Stimulated activated CD4-positive, alpha-beta T cell treated with anti-CD3 and anti-CD28 coated beads, Interleukin-1b, Interleukin-23, amount 100 ng/mL, for 4 hours (primary cell): ENCODE measurements at regions not wholly inside any gene's neighbourhood (a gene's known extent, or its start where the extent isn't known, plus 50 kb on each side); places are given as distances from the start of the nearest gene placed in this dataset.

ENCODE experiments used
- DNase-seq, 2 donors: peaks; one replicate each; pipeline ENCODE4 v3.0.0-alpha.2; 2020; ENCODE audit warnings: low read depth in 2 of 2

DNA sequence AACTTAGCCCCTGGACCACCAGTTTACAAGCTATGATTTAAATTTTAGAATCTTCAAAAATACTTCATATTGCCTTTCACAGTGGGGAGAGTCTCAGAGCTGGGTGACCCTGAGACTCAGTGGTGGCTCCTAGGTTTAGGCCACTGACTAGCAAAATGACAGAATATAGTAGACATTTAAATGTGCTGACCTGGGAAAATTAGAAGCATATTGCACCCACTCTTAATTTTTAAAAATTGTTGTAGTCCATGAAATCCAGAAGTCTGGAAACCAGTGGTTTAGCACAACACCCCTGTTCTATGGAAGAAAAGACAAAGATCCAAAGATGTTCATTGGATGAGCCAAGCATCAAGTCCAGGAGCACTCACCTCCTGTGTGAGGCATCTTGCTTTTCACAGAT is 75.0 kb upstream of the PAPPA start:
- DNase-seq: no peak

DNA sequence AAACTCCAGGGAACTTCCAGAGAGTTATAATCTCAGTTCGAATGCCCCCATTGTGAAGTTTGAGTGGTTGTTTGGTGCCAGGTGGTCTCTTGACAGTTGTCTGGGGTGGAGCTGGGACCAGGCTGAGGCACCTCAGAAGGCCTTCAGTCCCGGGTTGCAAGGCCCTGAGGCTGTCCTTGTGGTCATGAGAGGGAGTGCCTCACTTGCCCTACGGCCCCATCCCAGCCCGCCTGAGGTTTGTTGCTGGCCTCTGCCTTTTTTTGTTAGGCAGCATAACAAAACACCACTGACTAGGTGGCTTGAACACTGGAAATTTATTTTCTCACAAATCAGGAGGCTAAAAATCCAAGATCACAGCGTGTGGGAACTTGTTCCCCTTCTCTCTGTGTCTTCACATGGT is 73.0 kb upstream of the PAPPA start:
- no peak for DNase-seq

DNA sequence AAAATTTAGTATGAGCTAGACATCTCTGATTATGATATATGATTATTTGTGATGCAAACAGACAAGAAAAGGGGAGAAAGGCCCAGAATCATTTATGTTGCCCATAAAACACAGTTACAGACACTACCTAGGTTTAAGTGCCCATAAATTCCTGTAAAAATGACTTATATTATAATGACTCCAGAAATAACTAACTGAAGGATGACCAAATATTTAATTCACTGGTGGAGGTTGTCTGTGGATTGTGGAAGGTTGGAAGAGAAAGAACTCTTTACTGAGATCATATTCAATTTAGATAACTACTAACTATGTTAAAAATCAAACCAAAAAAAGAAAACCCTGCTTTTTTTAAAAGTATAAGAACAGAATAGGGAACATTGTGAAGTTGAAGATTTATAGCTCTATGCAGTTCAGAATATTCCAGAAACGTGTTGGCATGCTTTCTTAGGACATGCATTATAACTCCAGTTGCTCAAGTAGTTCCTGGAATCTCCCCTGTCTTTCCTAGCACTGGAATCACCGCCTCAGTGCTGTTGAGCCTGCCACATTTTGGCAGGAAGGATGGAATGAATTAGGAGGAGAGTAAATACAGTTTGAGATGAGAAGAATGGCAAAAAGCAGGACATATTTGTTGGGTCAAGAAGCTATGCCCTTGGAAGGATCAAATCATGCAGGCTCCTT is 72.0 kb upstream of the PAPPA start:
- DNase-seq: no peak

DNA sequence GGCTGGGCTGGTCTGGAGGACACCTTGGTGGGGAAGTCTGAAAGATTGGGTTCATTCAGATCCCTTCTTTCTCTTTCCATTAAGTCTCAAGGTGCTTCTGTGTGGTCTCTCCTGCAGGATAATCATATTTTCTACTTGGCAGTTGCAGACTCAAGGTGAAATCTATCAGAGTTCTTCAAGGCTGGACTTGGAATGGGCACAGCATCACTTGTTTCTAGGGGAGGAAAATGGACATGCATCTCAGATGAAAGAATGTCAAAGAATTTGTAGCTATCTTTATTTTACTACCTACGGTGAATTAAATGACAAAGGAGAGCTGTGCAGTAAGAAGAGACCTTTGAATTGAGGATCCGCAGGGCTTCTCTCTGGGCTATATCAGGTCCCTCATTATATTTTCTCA is 69.8 kb upstream of the PAPPA start:
- DNase-seq: no peak

DNA sequence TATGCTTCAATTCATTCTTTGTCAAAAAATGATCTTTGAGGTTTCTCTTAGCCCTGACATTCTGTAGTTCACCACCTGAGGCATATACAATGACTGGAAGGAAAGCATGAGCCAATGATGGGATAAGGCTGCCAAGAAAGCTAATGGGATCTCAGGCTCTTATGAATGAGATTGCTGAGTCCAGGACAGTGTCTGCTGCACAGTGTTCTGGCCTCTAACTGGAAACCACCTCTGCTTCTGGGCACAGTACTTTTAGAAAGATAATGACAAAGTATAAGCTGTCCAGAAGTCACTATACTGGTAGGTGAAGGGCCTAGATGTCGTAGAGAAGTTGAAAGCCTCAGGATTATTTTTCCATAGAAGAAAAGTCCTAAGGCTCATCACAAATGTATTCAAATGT is 69.1 kb upstream of the PAPPA start:
- DNase-seq: no peak

DNA sequence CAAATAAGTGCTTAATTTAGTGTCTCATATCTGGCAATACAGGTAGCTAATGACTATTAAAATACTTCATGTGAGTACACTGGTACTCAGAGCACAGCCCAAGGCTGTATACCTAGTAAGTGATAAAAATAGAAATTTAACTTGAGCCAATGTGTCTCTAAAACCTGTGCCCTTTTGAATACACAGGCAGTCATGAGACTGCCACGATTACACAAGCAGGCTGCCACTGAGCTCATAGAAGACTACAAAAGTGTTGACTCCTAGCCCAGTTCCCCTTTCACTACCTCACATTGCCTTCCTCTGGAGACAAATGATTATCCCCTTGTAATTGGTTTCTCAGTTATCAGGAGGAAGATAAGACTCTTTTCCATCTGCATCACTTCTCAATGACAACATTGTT is 66.3 kb upstream of the PAPPA start:
- no peak for DNase-seq

DNA sequence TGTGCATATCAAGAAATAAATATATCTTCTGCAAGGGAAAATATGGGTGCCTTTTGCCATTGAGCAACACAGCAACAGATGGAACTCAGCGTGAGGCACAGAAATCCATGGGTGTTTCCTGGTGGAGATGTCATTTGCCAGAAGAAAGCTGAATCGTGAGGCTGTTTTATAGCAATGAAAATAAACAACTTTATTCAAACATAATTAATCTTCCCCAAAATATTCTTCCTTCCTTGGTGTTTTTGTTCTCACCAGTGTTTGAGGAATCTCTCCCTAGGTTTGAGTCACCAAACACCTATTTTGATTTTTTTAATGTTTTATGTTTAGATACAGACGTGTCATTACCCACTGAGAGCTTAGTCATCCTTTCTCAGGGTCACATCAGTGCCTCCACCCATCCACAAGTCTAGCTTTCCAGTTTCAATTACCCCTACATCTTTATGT is 65.8 kb upstream of the PAPPA start:
- DNase-seq: no peak

DNA sequence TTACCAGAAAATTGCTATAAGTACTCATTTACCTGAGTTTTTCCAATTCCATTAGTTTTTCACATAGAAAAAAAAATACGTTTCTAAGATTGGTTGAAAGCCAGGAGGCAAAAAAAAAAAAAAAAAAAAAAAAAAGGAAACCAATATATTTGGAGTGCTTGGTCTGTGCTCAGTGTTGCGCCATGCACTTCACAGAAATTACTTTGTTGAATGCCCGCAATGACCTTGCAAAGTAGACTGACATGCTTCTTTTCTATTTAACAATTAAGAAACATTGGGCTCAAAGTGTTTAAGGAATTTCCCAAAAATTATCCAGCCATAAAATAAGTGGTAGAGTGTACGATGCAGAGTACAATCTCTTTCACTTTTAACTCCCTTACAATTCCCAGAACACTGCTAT is 65.2 kb upstream of the PAPPA start:
- DNase-seq: no peak

DNA sequence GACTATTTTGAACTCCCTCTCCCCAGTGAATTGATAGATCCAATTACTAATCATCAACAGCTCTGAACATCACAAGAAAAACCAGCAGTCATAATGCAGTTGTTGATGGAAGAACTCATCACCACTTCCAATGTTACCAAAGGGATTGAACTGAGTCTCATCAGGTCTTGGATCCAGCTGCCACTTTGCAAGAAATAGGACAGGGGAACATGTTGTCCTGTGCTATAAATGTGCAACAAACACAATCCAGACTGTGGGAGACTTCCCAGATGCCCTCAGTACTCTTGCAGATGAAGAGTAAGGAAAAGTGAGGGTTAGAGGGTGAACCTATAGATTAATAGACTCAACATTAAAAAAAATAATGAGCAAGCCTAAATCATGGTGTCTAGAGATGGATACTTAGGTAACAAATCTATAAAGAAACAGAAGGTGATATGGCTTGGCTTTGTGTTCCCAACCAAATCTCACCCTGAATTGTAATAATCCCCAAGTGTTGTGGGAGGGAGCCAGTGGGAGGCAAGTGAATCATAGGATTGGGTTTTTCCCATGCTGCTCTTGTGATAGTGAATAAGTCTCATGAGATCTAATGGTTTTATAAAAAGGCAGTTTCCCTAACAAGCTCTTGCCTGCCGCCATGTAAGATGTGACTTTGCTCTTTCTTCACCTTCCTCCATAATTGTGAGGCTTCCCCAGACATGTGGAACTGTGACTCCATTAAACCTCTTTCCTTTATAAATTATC is 63.4 kb upstream of the PAPPA start:
- DNase-seq: no peak

DNA sequence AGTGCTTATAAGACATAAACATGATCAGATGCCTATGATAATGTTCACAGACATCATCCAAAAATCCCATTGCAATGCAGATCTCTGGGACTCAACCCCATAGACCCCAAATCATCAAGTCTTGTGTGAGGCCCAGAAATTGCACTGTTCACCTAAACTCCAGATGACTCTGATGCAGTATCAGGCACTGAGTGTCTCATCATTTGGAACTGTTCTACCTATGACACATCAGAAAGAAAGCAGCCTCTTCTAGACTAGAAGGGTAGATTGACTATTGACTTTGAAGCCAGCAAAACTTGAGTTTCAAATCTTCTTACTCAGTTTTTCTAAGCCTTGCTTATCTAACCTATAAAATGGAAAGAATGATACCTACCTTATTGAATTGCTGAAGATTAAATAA is 58.7 kb upstream of the PAPPA start:
- no peak for DNase-seq

DNA sequence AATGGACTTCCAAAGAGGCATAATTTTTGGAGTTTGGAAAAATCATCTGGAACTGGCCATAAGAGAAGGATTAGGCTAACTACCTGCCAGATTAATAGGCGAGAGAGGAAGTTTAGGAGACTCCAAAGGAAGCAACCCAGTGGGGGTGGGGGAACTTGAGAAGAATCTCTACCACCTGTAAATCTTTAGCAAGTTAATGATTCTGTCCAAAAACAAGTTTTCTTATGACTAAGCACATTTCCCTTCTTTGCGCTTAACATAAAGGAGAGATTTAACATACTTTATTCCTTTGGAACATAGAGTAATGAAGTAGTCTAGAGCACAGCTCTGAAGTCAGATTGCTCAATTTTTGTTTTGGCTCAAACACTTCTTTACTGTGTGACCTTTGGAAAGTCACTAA is 58.2 kb upstream of the PAPPA start:
- DNase-seq: no peak

DNA sequence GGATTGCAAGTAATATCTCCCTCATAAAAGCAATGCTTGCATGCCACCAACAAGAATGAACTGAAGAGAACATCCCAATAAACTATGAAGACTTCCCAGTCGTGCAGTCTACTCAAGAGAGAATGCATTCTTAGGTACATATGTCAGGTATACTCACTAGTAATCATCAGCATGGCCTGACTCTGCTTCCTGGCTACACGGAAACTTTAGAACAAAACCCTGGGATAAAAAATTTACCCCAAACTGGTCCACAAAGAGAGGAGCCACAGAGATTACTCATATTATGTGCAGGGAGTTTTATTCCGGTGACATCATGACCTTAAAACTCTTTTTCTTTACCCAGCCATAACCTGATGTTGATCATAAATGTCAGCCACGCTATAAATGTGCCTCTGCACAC is 57.5 kb upstream of the PAPPA start:
- no peak for DNase-seq

DNA sequence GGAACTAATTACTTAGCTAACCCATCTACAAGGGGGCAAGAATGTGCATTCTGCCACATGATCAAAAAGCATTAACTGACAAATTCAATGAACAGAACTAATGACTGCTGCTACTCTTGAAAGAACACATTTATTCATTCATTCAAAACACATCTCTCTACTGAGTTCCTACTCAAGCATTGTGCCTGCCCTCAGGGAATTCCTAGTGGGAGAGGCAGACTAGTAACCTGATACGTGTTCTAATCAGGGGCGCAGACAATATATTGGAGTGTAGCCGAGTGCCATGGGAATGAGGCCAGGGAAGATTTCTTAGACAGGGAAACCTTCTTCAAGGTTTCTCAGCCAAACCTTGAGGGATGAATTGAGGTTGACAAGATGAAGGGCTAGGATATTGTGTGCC is 56.7 kb upstream of the PAPPA start:
- DNase-seq: no peak

DNA sequence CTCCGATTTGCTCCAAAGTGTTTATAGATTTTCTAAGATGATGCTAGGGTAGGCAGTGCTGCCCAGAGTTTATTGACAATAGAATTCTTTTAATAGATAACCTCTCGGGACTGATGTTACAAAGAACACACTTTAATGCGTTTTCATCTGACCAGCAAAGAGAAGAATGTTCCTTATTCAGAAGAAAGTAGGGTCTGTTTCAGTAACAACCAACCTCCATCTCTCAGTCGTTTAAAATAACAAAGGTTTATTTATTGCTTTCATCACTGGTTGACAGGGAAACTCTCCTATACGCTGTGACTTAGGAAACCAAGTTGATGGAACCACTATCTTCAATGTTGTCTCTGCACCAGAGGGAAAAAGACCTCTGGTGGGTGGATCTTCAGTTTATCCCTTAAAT is 55.1 kb upstream of the PAPPA start:
- DNase-seq: no peak

DNA sequence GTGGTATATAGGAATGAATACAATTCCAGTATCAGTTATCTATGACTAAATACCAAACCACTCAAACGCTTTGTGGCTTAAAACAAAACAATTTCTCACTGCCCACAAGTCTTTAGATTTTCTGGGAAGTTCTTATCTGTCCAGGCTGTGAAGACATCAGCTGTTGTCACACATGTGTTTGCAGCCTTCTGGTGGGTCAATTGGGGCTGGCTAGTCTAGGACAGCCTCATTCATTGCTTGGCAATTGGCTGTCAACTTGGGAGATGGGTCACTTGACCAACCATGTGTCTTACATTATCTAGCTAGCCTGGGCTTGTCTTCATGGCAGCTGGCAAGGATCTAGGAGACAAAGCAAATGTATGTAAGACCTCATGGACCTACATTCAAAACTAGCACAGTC is 53.8 kb upstream of the PAPPA start:
- DNase-seq: no peak

DNA sequence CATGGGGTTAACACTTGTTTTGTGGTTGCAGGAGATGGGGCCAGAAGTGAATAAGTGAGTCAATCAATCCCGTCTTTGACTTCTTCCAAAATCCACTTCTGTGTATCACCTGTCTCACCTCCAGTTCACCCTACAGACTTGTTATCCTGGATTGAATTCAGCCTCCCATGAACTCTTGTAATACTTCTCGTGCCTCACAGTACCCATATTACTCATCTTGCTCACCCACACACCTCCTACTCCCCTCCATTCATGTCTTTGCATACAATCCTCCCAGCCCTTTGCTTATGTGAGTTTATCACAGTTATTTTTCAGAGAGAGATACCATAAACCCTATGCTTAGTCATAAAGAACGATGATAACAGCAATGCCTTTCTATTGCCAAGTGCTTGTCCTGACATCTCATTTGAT is 52.9 kb upstream of the PAPPA start:
- no peak for DNase-seq

DNA sequence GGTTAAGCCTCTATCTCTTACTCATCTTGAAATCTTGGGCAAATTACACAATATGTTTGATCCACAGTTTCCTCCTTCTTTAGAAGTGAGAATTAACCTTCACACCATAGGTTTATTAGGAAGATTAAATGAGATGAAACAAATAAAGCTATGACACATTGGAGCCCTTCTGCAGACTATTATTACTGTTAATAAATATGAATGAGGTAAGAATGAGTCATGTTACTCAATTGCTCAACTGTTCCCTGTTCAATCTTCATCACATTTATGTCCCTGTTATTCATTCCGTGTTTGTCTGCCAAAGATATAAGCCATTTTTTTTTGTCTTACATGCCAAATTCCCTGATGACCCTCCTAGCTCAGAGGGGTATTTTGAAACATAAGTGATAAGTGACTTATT is 52.1 kb upstream of the PAPPA start:
- DNase-seq: no peak

DNA sequence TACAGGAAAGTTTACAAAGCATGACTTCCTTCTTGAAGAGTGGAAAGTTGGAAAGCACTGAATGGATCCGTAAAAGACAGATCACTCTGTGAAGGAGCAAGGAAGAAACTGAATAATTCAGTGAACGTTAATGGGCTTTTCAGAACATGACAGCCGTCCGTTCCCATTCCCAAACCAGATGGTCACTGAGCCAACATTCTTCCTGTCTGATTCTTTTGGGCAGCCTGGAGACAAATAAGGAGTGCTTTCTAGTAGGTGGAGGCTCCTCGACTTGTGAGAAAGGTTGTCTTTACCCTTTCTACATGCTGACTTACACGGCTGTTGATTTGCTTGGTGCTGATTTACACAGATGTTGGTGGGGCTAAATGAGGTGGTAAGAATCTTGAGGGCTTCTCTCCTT is 51.0 kb upstream of the PAPPA start:
- DNase-seq: no peak
